A549 (cell line): ENCODE measurements at regions not wholly inside any gene's neighbourhood (a gene's known extent, or its start where the extent isn't known, plus 50 kb on each side); places are given as distances from the start of the nearest gene placed in this dataset.

Source experiments
- ATAC-seq, 2 experiments: fragments of 200-7000 bp in 1 of 2; fragments of >200 bp in 1 of 2; cut with Nextera tagmentation in 1 of 2; cut with Tn5 transposase in 1 of 2; 3 replicates each; pipeline versions ENCODE4 v1.8.0 to v1.9.1; 2018 to 2020; ENCODE audit warnings: mild to moderate bottlenecking in 1 of 2, moderate library complexity in 1 of 2
- CTCF ChIA-PET: fragments of 300-600 bp; sonication (Branson Sonifier 250); formaldehyde crosslinking; extraction: SDS; loops from one replicate; lab custom pipeline; 2021; ENCODE audit warnings: antibody characterized with exemption, inconsistent platforms; lab: Yijun Ruan, JAX
- POLR2A ChIA-PET: fragments of 350-600 bp; formaldehyde crosslinking; extraction: SDS; loops from one replicate; lab custom pipeline; 2021; ENCODE audit warnings: antibody characterized with exemption, inconsistent platforms; lab: Yijun Ruan, JAX
- DNase-seq, 2 experiments: peaks; one replicate each; pipeline versions ENCODE4 v3.0.0 to v3.0.0-alpha.2; 2011 to 2016; ENCODE audit warnings: low read depth in 1 of 2, low spot score in 1 of 2
- FAIRE-seq: peaks from 2 replicates; lab custom pipeline; 2011; peaks lifted over from hg19 to GRCh38; lab: Jason Lieb, UNC
- H3K27ac ChIP-seq, 2 experiments: fragments of >200 bp; sonication (Bioruptor Twin); formaldehyde crosslinking; 3 replicates each; pipeline ENCODE4 v1.5.1; 2016 to 2017
- H3K4me1 ChIP-seq: fragments of >200 bp; sonication (Bioruptor Twin); formaldehyde crosslinking; 3 replicates; pipeline ENCODE4 v1.6.1; 2016
- H3K4me2 ChIP-seq: fragments of >200 bp; sonication (Bioruptor Twin); formaldehyde crosslinking; 3 replicates; pipeline ENCODE4 v1.6.1; 2016
- H3K4me3 ChIP-seq: fragments of >200 bp; sonication (Bioruptor Twin); formaldehyde crosslinking; 3 replicates; pipeline ENCODE4 v1.5.1; 2016
- H3K9me3 ChIP-seq: fragments of >200 bp; sonication (Bioruptor Twin); formaldehyde crosslinking; 3 replicates; pipeline ENCODE4 v1.6.1; 2016
- BHLHE40 ChIP-seq: IDR thresholded peaks from 2 replicates; pipeline ENCODE4 v1.6.1; 2012; ENCODE audit warnings: low read depth, low read length, inconsistent platforms
- CHD2 ChIP-seq: fragments of 150-350 bp; IDR thresholded peaks from 2 replicates; pipeline ENCODE4 v1.6.1; 2014; ENCODE audit warnings: low read length; ENCODE audit not compliant: partially characterized antibody
- CHD4 ChIP-seq: fragments of 200-600 bp; sonication (generic); IDR thresholded peaks from 2 replicates; pipeline ENCODE4 v1.6.1; 2016; ENCODE audit warnings: antibody characterized with exemption, mild to moderate bottlenecking, borderline replicate concordance
- E2F6 ChIP-seq: IDR thresholded peaks from 2 replicates; pipeline ENCODE4 v1.6.1; 2012; ENCODE audit warnings: low read depth, borderline replicate concordance
- ELK1 ChIP-seq: fragments of 150-350 bp; IDR thresholded peaks from 2 replicates; pipeline ENCODE4 v1.6.1; 2014; ENCODE audit warnings: low read depth, mild to moderate bottlenecking, low read length
- ESRRA ChIP-seq: fragments of 150-350 bp; IDR thresholded peaks from 2 replicates; pipeline ENCODE4 v1.6.1; 2014; ENCODE audit warnings: mild to moderate bottlenecking, low read length, borderline replicate concordance
- FOSB ChIP-seq: fragments of 250-450 bp; sonication (Bioruptor Pico); IDR thresholded peaks from 2 replicates; pipeline ENCODE4 v1.5.0; 2020; ENCODE audit warnings: mild to moderate bottlenecking, moderate library complexity
- HES2 ChIP-seq: fragments of >200 bp; sonication (Bioruptor Twin); formaldehyde crosslinking; IDR thresholded peaks from 2 replicates; pipeline ENCODE4 v1.6.1; 2016
- HOXB13 ChIP-seq: fragments of 250-450 bp; sonication (Bioruptor Pico); IDR thresholded peaks from 2 replicates; pipeline ENCODE4 v1.5.0; 2020; ENCODE audit warnings: low read depth, mild to moderate bottlenecking, moderate library complexity
- JUNB ChIP-seq: fragments of >200 bp; sonication (Bioruptor Twin); formaldehyde crosslinking; IDR thresholded peaks from 2 replicates; pipeline ENCODE4 v1.6.1; 2016
- KDM1A ChIP-seq: fragments of 200-600 bp; sonication (generic); IDR thresholded peaks from 2 replicates; pipeline ENCODE4 v1.6.1; 2016; ENCODE audit warnings: low read depth, mild to moderate bottlenecking
- KDM5A ChIP-seq: fragments of 200-600 bp; sonication (generic); IDR thresholded peaks from 2 replicates; pipeline ENCODE4 v1.6.1; 2016; ENCODE audit warnings: antibody characterized with exemption, mild to moderate bottlenecking
- MAZ ChIP-seq: fragments of 150-350 bp; IDR thresholded peaks from 2 replicates; pipeline ENCODE4 v1.6.1; 2014; ENCODE audit warnings: antibody characterized with exemption, low read depth, low read length, borderline replicate concordance
- NFE2L2 ChIP-seq: fragments of 150-350 bp; conservative IDR thresholded peaks from 2 replicates; pipeline ENCODE4 v1.6.1; 2014; ENCODE audit warnings: low read length
- NPAS2 ChIP-seq: fragments of 250-450 bp; sonication (Bioruptor Pico); IDR thresholded peaks from 2 replicates; pipeline ENCODE4 v1.8.0; 2022; ENCODE audit warnings: mild to moderate bottlenecking, moderate library complexity, borderline replicate concordance
- PBX3 ChIP-seq: IDR thresholded peaks from 2 replicates; pipeline ENCODE4 v1.6.1; 2012
- PHF8 ChIP-seq: fragments of 200-600 bp; sonication (generic); IDR thresholded peaks from 2 replicates; pipeline ENCODE4 v1.6.1; 2016; ENCODE audit warnings: low read depth, mild to moderate bottlenecking, antibody characterized with exemption, moderate library complexity, borderline replicate concordance
- POLR2AphosphoS2 ChIP-seq: conservative IDR thresholded peaks from 2 replicates; pipeline ENCODE4 v1.6.1; 2012; ENCODE audit warnings: low read length, improper control_type of control experiment, inconsistent platforms
- RAD21 ChIP-seq, 2 experiments: fragments of >200 bp in 1 of 2; sonication (Bioruptor Twin) in 1 of 2; formaldehyde crosslinking in 1 of 2; IDR thresholded peaks in 1 of 2; conservative IDR thresholded peaks in 1 of 2; 2 replicates in 1 of 2; 3 replicates in 1 of 2; pipeline ENCODE4 v1.6.1; 2012 to 2018; ENCODE audit warnings: inconsistent platforms in 1 of 2
- RARB ChIP-seq: fragments of 250-450 bp; sonication (Bioruptor Pico); IDR thresholded peaks from 2 replicates; pipeline ENCODE4 v1.8.0; 2021; ENCODE audit warnings: mild to moderate bottlenecking, moderate library complexity
- RCOR1 ChIP-seq: fragments of 150-350 bp; IDR thresholded peaks from 2 replicates; pipeline ENCODE4 v1.6.1; 2014; ENCODE audit warnings: antibody characterized with exemption, low read length, low read depth
- RNF2 ChIP-seq: fragments of 200-600 bp; sonication (generic); IDR thresholded peaks from 2 replicates; pipeline ENCODE4 v1.6.1; 2016; ENCODE audit warnings: low read depth, mild to moderate bottlenecking, antibody characterized with exemption, moderate library complexity, borderline replicate concordance
- SMC3 ChIP-seq: fragments of >200 bp; sonication (Bioruptor Twin); formaldehyde crosslinking; IDR thresholded peaks from 3 replicates; pipeline ENCODE4 v1.6.1; 2018; ENCODE audit warnings: inconsistent platforms
- TFCP2L1 ChIP-seq: fragments of 250-450 bp; sonication (Bioruptor Pico); IDR thresholded peaks from 2 replicates; pipeline ENCODE4 v1.5.0; 2021; ENCODE audit warnings: mild to moderate bottlenecking
- ZC3H11A ChIP-seq: fragments of 450-650 bp; IDR thresholded peaks from 2 replicates; pipeline ENCODE4 v1.6.1; 2014; ENCODE audit warnings: antibody characterized with exemption, mild to moderate bottlenecking
- ZFP36 ChIP-seq: fragments of 450-650 bp; IDR thresholded peaks from 2 replicates; pipeline ENCODE4 v1.6.1; 2014; ENCODE audit warnings: borderline replicate concordance; ENCODE audit not compliant: partially characterized antibody
- ZNF302 ChIP-seq: fragments of 250-450 bp; sonication (Bioruptor Pico); IDR thresholded peaks from 2 replicates; pipeline ENCODE4 v1.9.0; 2021; ENCODE audit warnings: inconsistent platforms, mild to moderate bottlenecking, moderate library complexity
- ZSCAN20 ChIP-seq: fragments of 250-450 bp; sonication (Bioruptor Pico); IDR thresholded peaks from 2 replicates; pipeline ENCODE4 v1.8.0; 2022; ENCODE audit warnings: mild to moderate bottlenecking, moderate library complexity
- WGBS: methylation state at CpG from one replicate; pipeline ENCODE4 v1.1.6; 2017; ENCODE audit errors: missing lambda C conversion rate; 5-methylcytosine and 5-hydroxymethylcytosine counted together

- ATAC-seq (no peak), DNase-seq (no peak), FAIRE-seq (no peak)
- 67% methylated on average over 16 of the region's 16 CpGs for WGBS
- ChIA-PET CTCF (interaction anchor here (1.1 to 3.8 kb wide), 3 partner anchors 21 to 455 kb away, joined by 3 to 30 read pairs (median 4); no protein-coding TSS in a partner anchor), POLR2A (no interaction called here)
- no peak for TF ChIP-seq ZNF302
- no peak for TF ChIP-seq ESRRA
- TF ChIP-seq MAZ, result no peak
- no peak for TF ChIP-seq PBX3
- TF ChIP-seq ZC3H11A, result no peak
- no peak for TF ChIP-seq CHD2
- no peak for TF ChIP-seq ZFP36
- TF ChIP-seq NFE2L2, result no peak
- no peak for TF ChIP-seq ELK1
- no peak for TF ChIP-seq RARB (CRISPR knock-in tag)
- H3K4me1 ChIP-seq, result 0 out of 3 replicates have a peak, but pooled peaks cover 5% of the 10 kb centered on the region
- H3K4me3 ChIP-seq, result no peak overlapping the region
- H3K9me3 ChIP-seq, result peaks cover 10% of the 10 kb centered on the region; the same call in 2 of the 3 replicates
- no peak overlapping the region for H3K27ac ChIP-seq
- H3K4me2 ChIP-seq, result no peak overlapping the region
Observed at GRCh38 chr2:120672526-120673204, 63.0 kb upstream of the GLI2 start.

- no peak overlapping the region for H3K27ac ChIP-seq
- no peak for TF ChIP-seq KDM5A
- TF ChIP-seq KDM1A, result no peak
- no peak for TF ChIP-seq RAD21 (conservative IDR thresholded peaks at IDR 0.05 in 1 of 2, IDR thresholded peaks at IDR 0.05 in 1 of 2)
- TF ChIP-seq, all 56 proteins: peak for 0
- Histone ChIP-seq H3K4me3 (no peak overlapping the region), H3K4me2 (no peak overlapping the region), H3K4me1 (0 out of 3 replicates have a peak, but pooled peaks cover 5% of the 10 kb centered on the region), H3K9me3 (peaks cover 5% of the 10 kb centered on the region; the same call in 2 of the 3 replicates)
- ATAC-seq, result no peak
- DNase-seq, result no peak
- ChIA-PET CTCF (interaction anchor here (3.8 kb wide), 1 partner anchor 330 kb away, joined by 30 read pairs; no protein-coding TSS in a partner anchor), POLR2A (no interaction called here)
- 81% methylated on average over 9 of the region's 9 CpGs for WGBS
- FAIRE-seq, result no peak
Observed at GRCh38 chr2:120673205-120673550, 62.5 kb upstream of the GLI2 start.

GRCh38 chr2:120673571-120674061 is 62.1 kb upstream of the GLI2 start:
- ChIA-PET POLR2A (no interaction called here), CTCF (interaction anchor here (1.0 to 3.8 kb wide), 3 partner anchors 13 to 360 kb away, joined by 3 to 30 read pairs (median 13); no protein-coding TSS in a partner anchor)
- H3K4me1 ChIP-seq, result 0 out of 3 replicates have a peak, but pooled peaks cover 5% of the 10 kb centered on the region
- ATAC-seq (peak; percentile 10 to 31; a peak in 2 of 6 replicates), DNase-seq (no peak), FAIRE-seq (no peak)
- TF ChIP-seq HOXB13 (CRISPR knock-in tag), result no peak
- TF ChIP-seq ZNF302, result no peak
- no peak for TF ChIP-seq RCOR1
- no peak for TF ChIP-seq POLR2AphosphoS2
- TF ChIP-seq E2F6, result no peak
- TF ChIP-seq JUNB, result no peak
- TF ChIP-seq NPAS2 (CRISPR knock-in tag), result no peak
- no peak for TF ChIP-seq RNF2
- no peak for TF ChIP-seq BHLHE40
- TF ChIP-seq HES2, result no peak
- TF ChIP-seq RAD21 (conservative IDR thresholded peaks at IDR 0.05 in 1 of 2, IDR thresholded peaks at IDR 0.05 in 1 of 2), result no peak
- no peak for TF ChIP-seq KDM5A
- no peak for TF ChIP-seq PHF8
- TF ChIP-seq TFCP2L1 (CRISPR knock-in tag), result no peak
- TF ChIP-seq CHD4, result no peak
- TF ChIP-seq ELK1, result no peak
- TF ChIP-seq ZSCAN20, result no peak
- no peak for TF ChIP-seq SMC3
- TF ChIP-seq FOSB (CRISPR knock-in tag), result no peak
- 55% methylated on average over 5 of the region's 13 CpGs for WGBS
- no peak overlapping the region for H3K4me2 ChIP-seq
- no peak overlapping the region for H3K27ac ChIP-seq
- peaks cover under 1% of the 10 kb centered on the region; the same call in 1 of the 3 replicates for H3K9me3 ChIP-seq
- no peak overlapping the region for H3K4me3 ChIP-seq
